HEK293 (cell line): ENCODE measurements at regions not wholly inside any gene's neighbourhood (a gene's known extent, or its start where the extent isn't known, plus 50 kb on each side); places are given as distances from the start of the nearest gene placed in this dataset.

ENCODE experiments used
- CTCF ChIP-seq: fragments of 450-650 bp; formaldehyde crosslinking; IDR thresholded peaks from 2 replicates; pipeline ENCODE4 v1.5.1; 2016; ENCODE audit warnings: missing biosample characterization, missing genetic modification characterization
- ZBTB8A ChIP-seq: fragments of 450-650 bp; formaldehyde crosslinking; IDR thresholded peaks from 2 replicates; pipeline ENCODE4 v1.5.1; 2016; ENCODE audit warnings: missing biosample characterization, missing genetic modification characterization
- ZFP41 ChIP-seq: fragments of 450-650 bp; formaldehyde crosslinking; IDR thresholded peaks from 2 replicates; pipeline ENCODE4 v1.5.1; 2016; ENCODE audit warnings: missing biosample characterization, missing genetic modification characterization, borderline replicate concordance
- ZNF138 ChIP-seq: fragments of 450-650 bp; formaldehyde crosslinking; IDR thresholded peaks from 2 replicates; pipeline ENCODE4 v1.5.1; 2016; ENCODE audit warnings: missing biosample characterization, missing genetic modification characterization, borderline replicate concordance
- ZNF335 ChIP-seq: fragments of 450-650 bp; formaldehyde crosslinking; conservative IDR thresholded peaks from 2 replicates; pipeline ENCODE4 v1.5.1; 2016; ENCODE audit warnings: missing biosample characterization, missing genetic modification characterization
- ZNF426 ChIP-seq: fragments of 450-650 bp; formaldehyde crosslinking; IDR thresholded peaks from 2 replicates; pipeline ENCODE4 v1.5.1; 2017; ENCODE audit warnings: missing biosample characterization, missing genetic modification characterization, mild to moderate bottlenecking, inconsistent platforms, moderate library complexity
- ZNF626 ChIP-seq: fragments of 450-650 bp; sonication (Bioruptor Pico); formaldehyde crosslinking; IDR thresholded peaks from 2 replicates; pipeline ENCODE4 v1.5.1; 2018; ENCODE audit warnings: missing biosample characterization, missing genetic modification characterization, inconsistent platforms

GRCh38 chr3:182618981-182619591 is 174.2 kb upstream of the ATP11B start:
- no peak for TF ChIP-seq CTCF (tag by site-specific recombination)
- no peak for TF ChIP-seq ZNF426 (tag by site-specific recombination)
- no peak for TF ChIP-seq ZFP41
- TF ChIP-seq ZNF335 (tag by site-specific recombination), result no peak
- TF ChIP-seq ZBTB8A (tag by site-specific recombination), result no peak
- TF ChIP-seq ZNF138 (tag by site-specific recombination), result no peak
- TF ChIP-seq ZNF626 (tag by site-specific recombination), result no peak
